Panc1 (cell line): ENCODE measurements at regions not wholly inside any gene's neighbourhood (a gene's known extent, or its start where the extent isn't known, plus 50 kb on each side); places are given as distances from the start of the nearest gene placed in this dataset.
"Not testable (repeated sequence)": the region's sequence is repeated elsewhere in the genome, so short reads cannot be mapped to it uniquely, and the experiment has no call there.

Experiments
- POLR2AphosphoS5 ChIP-seq: IDR thresholded peaks from 2 replicates; pipeline ENCODE4 v1.6.1; 2012; ENCODE audit warnings: mild to moderate bottlenecking, low read depth, low read length, moderate library complexity
- SIN3A ChIP-seq: IDR thresholded peaks from 2 replicates; pipeline ENCODE4 v1.6.1; 2012; ENCODE audit warnings: low read depth, mild to moderate bottlenecking, low read length, moderate library complexity, borderline replicate concordance; ENCODE audit not compliant: insufficient read depth
- TF ChIP-seq, protein P1 (sequence below): fragments of 450-650 bp; IDR thresholded peaks from 2 replicates; pipeline ENCODE4 v1.5.1; 2017; ENCODE audit warnings: mild to moderate bottlenecking

DNA sequence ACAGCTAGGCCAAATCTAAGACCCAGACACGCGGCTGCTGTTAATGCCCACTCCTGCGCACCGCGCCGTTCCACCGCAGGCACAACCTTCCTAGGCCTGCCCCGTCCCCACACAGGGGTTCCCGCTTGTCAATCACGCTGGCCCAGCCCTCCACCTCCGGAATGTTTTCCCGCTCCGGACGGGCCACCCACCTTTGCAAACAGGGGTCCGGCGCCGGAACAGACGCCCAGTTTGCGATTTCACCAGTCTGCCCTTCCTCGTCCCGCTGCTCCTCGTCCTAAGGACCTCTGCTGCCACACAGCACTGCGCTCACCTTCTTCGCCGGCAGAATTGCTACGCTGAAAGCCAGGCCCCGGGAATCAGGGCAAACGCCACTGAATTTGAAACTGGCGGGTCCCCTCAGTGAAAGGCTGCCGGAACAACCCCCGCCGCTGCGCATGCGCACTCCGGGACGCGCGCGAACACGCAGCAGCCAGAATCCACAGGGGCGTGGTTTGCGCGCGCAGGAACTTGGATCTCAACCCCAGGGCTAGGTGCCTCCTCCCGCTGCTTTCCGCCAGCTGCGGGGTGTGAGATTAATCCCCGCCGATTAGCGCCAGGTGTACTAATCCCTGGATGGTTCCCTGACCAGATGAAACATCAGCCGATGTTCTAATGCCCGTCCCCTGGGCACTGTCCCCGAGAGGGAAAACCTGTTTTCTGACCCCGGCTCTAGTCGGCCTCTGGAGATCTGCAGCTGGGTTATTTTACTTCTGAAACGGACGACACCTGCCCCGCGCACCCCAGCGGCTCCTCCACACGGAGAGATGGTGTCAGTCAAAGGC, 159.7 kb downstream of the KLRB1 start:
- TF ChIP-seq, protein P1, sequence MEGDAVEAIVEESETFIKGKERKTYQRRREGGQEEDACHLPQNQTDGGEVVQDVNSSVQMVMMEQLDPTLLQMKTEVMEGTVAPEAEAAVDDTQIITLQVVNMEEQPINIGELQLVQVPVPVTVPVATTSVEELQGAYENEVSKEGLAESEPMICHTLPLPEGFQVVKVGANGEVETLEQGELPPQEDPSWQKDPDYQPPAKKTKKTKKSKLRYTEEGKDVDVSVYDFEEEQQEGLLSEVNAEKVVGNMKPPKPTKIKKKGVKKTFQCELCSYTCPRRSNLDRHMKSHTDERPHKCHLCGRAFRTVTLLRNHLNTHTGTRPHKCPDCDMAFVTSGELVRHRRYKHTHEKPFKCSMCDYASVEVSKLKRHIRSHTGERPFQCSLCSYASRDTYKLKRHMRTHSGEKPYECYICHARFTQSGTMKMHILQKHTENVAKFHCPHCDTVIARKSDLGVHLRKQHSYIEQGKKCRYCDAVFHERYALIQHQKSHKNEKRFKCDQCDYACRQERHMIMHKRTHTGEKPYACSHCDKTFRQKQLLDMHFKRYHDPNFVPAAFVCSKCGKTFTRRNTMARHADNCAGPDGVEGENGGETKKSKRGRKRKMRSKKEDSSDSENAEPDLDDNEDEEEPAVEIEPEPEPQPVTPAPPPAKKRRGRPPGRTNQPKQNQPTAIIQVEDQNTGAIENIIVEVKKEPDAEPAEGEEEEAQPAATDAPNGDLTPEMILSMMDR = not testable (repeated sequence)
- TF ChIP-seq SIN3A = 0 out of 2 replicates have a peak, but pooled peaks have one; percentile 32
- not testable (repeated sequence) for TF ChIP-seq POLR2AphosphoS5
